Large intestine (tissue), 3 donors: ENCODE measurements at regions not wholly inside any gene's neighbourhood (a gene's known extent, or its start where the extent isn't known, plus 50 kb on each side); places are given as distances from the start of the nearest gene placed in this dataset.

Source experiments
- DNase-seq, 2 donors: peaks; one replicate each; pipeline versions ENCODE4 v3.0.0 to v3.0.0-alpha.2; 2013
- H3K27ac ChIP-seq: one replicate; pipeline ENCODE4 v1.5.1; 2013; ENCODE audit warnings: low read length
- H3K27me3 ChIP-seq: 2 replicates; pipeline ENCODE4 v1.6.1; 2013; ENCODE audit warnings: low read length; ENCODE audit not compliant: control insufficient read depth, insufficient read depth
- H3K36me3 ChIP-seq: 2 replicates; pipeline ENCODE4 v1.6.1; 2013; ENCODE audit warnings: low read length; ENCODE audit not compliant: control insufficient read depth, insufficient read depth
- H3K4me1 ChIP-seq: one replicate; pipeline ENCODE4 v1.6.1; 2013; ENCODE audit warnings: low read length; ENCODE audit not compliant: control insufficient read depth, insufficient read depth
- H3K4me3 ChIP-seq: one replicate; pipeline ENCODE4 v1.5.1; 2013; ENCODE audit warnings: low read length
- H3K9me3 ChIP-seq: one replicate; pipeline ENCODE4 v1.6.1; 2013; ENCODE audit warnings: mild to moderate bottlenecking, low read depth, low read length, moderate library complexity; ENCODE audit not compliant: control insufficient read depth
- WGBS: methylation state at CpG from one replicate; pipeline ENCODE4 v1.1.5; 2013; ENCODE audit warnings: low lambda C conversion rate; ENCODE audit not compliant: insufficient coverage; 5-methylcytosine and 5-hydroxymethylcytosine counted together

DNA sequence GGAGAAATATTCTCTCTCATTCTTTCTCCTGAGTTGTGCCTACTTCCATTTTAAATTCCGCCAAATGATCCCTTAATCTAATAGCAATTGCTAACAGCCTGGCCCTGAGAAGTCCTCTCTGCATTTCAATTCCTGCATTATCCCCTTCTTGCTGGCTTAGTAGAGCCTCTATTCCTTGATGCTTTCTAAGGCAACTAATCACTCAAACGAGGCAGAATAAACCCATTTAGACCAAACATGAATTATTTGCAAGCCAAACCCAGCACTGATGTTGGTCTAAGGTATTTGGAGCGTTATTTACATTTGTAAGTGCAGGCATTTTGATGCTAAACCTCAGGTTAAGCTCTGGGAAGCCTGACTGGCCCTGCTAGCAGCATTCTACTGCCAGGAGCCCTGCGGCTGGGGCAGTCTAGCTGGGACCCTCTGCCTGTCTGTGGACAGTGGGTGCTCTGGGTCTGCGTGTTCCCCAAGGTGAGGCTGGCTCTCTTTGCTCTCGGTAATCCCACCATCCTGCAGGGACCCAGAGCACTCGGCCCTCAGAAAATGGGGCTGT, 173.1 kb upstream of the HS6ST1 start:
- Histone ChIP-seq H3K27ac (no peak overlapping the region), H3K9me3 (peaks cover 9% of the 10 kb centered on the region), H3K4me1 (no peaks in the 10 kb centered on the region), H3K4me3 (no peak overlapping the region), H3K36me3 (no peaks in the 10 kb centered on the region), H3K27me3 (peaks cover 16% of the 10 kb centered on the region)
- 88% methylated on average over 1 of the region's 7 CpGs for WGBS
- DNase-seq, result no peak

DNA sequence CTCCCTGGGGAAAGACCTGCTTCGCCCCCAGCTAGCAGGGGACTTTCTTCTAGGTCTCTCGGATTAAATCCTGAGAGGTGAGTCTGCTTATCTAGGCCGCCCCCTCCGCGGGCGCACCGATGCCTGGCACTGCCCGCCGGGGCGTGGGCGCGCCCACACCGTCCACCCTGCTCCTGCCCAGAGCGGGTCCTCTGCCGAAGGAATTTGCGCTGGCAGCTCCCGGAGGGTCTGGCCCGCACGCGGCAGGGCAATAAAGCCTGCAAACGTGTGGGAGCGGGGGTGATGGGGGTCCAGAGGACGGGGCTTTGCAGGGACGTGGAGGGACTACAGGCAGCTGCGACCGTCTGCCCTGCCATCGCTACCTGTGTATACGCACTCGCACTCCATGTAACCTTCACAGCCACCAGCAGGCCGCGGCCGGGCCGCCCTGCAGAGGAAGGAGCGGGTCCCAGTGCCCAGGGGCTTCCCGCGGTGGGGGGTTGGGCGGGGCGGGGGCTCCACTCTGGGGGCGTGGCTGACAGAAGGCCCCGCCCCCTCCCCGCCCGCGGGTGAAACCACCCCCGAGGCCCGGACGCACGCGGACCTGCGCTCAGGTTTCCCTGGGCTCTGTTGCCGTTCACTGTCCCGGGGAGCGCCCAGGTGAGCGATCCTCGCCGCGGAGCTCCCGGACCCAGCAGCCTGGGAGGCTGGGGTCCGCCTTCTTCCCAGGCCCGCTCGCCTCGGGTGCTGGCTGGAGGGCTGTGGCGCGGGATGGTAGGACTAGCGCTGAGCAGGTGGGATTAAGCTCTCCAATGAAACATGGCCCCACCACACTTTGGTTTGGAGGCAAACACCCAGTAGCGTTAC, 174.5 kb upstream of the HS6ST1 start:
- Histone ChIP-seq H3K27ac (no peak overlapping the region), H3K4me1 (no peaks in the 10 kb centered on the region), H3K4me3 (no peak overlapping the region), H3K36me3 (no peaks in the 10 kb centered on the region), H3K27me3 (peaks cover 13% of the 10 kb centered on the region), H3K9me3 (peaks cover 9% of the 10 kb centered on the region)
- 100% methylated on average over 1 of the region's 65 CpGs for whole genome bisulfite sequencing
- no peak for DNase-seq

DNA sequence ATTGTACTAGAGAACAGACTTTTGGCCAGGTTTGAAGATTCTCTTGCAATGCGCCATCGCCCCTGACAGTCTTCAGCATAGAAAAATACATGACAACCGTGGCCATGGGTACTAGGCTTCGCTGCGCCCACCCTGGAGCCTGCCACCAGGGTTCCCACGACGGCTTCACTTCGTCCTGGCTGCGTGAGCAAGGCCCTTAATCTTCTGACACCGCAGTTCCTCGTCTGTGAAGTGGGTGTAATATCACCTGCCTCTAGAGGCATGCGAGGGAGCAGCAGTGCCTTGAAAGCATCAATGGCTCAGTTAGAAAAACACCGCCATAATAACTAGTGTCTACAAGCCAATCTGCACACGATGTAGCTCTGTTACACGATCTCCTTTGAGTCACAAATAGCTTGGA, 175.2 kb upstream of the HS6ST1 start:
- Histone ChIP-seq H3K36me3 (no peaks in the 10 kb centered on the region), H3K4me3 (no peak overlapping the region), H3K9me3 (peaks cover 9% of the 10 kb centered on the region), H3K27me3 (peaks cover 13% of the 10 kb centered on the region), H3K27ac (no peak overlapping the region), H3K4me1 (no peaks in the 10 kb centered on the region)
- DNase-seq, result no peak
- 79% methylated on average over 5 of the region's 15 CpGs for WGBS

DNA sequence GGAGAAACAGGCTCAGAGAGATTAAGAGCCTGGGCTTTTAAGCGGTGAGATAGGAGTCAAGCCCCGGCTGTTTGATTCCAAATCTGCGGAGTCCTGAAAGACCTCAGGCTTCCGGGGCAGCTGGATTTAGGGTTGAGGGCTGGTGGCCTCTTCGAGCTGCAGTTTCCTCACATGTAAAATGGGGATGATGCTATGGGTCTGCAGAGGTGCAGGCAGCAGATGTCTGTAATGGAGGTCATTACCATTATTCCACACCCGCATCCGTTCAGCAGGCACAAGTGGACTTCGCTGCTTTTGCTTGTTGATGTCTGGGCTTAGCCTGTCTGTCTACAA, 175.6 kb upstream of the HS6ST1 start:
- Histone ChIP-seq H3K4me1 (no peaks in the 10 kb centered on the region), H3K9me3 (peaks cover 9% of the 10 kb centered on the region), H3K4me3 (no peak overlapping the region), H3K27me3 (peaks cover 13% of the 10 kb centered on the region), H3K36me3 (no peaks in the 10 kb centered on the region), H3K27ac (no peak overlapping the region)
- no CpG with 5 or more reads among the region's 8 CpGs for WGBS
- no peak for DNase-seq

DNA sequence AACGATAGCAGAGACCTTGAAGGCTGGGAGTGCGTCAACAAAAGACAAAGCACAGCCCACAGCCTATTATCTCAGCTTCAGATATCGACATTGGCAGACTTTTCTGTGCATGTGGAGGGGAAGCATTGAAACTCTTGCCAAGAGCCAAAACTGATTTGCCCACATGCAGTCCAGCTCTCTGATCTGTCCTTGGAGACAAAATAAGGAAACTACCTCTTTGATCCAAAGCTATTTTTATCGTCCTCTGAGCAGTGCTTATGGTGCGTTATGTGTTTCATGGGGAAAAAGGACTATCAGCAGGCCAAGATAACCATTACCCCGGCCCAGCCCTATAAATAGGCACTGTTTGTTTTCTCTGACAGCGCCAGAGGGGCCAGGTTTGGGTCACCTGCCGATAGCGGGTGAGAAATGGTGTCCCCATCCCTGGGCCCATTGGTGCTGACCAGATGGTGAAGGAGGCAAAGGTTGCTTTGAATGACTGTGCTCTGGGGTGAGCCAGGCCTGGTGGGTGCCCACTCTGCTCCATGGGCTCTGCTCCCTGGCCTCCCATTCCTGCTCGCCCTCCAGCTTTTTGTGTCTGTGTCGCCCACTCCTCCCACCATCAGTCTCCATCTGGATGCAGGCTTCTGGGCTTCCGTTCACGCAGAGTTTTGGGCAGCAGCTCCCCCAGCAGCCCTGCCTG, 176.1 kb upstream of the HS6ST1 start:
- WGBS, result no CpG with 5 or more reads among the region's 13 CpGs

DNA sequence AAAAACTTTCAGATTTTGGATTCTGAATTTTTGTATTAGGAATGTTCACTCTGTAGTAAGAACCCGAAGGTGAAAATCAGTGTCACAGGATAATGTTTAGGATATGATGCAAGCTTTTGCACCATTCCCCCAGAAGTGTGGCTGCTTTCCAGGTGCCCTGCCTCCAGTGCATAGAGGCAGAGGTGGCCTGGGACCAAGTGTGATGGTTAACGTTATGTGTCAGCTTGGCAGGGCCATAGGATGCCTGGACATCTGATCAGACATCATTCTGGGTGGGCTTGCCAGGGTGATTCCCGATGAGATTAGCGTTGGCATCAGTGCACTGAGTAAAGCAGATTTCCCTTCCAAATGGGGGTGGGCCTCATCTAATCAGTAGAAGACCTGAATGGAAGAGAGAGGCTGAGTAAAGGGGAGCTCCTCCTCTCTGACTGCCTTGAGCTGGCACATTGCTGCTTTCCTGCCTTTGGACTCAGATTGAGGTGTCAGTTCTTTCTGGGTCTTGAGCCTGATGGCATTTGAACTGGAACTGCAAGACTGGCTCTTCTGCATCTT, 177.4 kb upstream of the HS6ST1 start:
- H3K27ac ChIP-seq, result no peak overlapping the region
- H3K4me3 ChIP-seq, result no peak overlapping the region
- peaks cover 9% of the 10 kb centered on the region for H3K9me3 ChIP-seq
- no CpG with 5 or more reads among the region's 4 CpGs for WGBS
- peaks cover 11% of the 10 kb centered on the region for H3K27me3 ChIP-seq
- H3K36me3 ChIP-seq, result no peaks in the 10 kb centered on the region
- no peak for DNase-seq
- no peaks in the 10 kb centered on the region for H3K4me1 ChIP-seq

More for the DNA sequence above, 176.1 kb upstream of the HS6ST1 start:
- DNase-seq, result peak in 1 of 2 donors; percentile 18
- Histone ChIP-seq H3K27me3 (peaks cover 13% of the 10 kb centered on the region), H3K36me3 (no peaks in the 10 kb centered on the region), H3K9me3 (peaks cover 9% of the 10 kb centered on the region), H3K4me3 (no peak overlapping the region), H3K27ac (no peak overlapping the region), H3K4me1 (no peaks in the 10 kb centered on the region)

DNA sequence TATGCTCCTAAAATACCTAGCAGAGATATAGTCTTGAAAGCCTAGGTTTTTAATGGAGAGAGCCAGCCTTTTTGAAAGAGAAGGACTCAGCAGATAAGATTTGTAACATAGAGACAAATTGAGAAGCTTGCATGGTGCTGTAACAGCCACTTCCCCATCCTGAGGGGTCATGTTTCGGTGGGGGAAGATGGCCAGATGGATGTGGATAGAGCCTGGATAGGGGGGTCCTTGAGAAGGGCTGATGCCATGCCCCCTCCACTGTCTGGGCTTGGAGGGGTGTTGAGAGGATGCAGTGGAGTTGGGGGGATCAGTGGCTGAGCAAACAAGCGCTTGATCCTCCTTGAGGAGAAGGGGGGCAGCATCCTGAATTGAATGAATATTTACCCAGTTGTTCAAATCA, 178.0 kb upstream of the HS6ST1 start:
- DNase-seq, result no peak
- Histone ChIP-seq H3K4me3 (no peak overlapping the region), H3K9me3 (peaks cover 9% of the 10 kb centered on the region), H3K4me1 (no peaks in the 10 kb centered on the region), H3K27ac (no peak overlapping the region), H3K27me3 (peaks cover 11% of the 10 kb centered on the region), H3K36me3 (no peaks in the 10 kb centered on the region)
- WGBS, result no CpG with 5 or more reads among the region's 2 CpGs

DNA sequence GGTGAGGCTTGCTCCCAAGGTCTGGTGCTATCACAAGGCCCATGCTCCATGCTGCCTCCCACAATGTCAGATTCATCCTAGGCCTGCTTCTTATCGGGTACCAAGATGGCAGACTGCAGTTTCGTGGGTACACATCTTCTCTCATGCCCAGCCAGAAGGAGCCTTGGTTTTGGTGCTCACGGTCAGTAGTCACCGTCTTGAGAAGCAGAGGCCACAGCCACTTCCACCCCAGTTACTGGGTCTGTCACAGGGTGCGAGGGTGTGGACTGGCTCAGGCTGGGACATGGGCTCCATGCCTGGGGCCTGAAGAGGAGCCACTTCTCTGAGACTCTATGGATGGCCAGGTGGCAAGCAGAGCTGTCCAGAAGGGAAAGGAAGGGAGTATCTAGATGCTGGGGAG, 178.8 kb upstream of the HS6ST1 start:
- no peaks in the 10 kb centered on the region for H3K36me3 ChIP-seq
- no peaks in the 10 kb centered on the region for H3K4me1 ChIP-seq
- H3K4me3 ChIP-seq, result no peak overlapping the region
- peaks cover 11% of the 10 kb centered on the region for H3K27me3 ChIP-seq
- peaks cover 9% of the 10 kb centered on the region for H3K9me3 ChIP-seq
- no CpG with 5 or more reads among the region's 5 CpGs for WGBS
- H3K27ac ChIP-seq, result no peak overlapping the region
- DNase-seq, result no peak

DNA sequence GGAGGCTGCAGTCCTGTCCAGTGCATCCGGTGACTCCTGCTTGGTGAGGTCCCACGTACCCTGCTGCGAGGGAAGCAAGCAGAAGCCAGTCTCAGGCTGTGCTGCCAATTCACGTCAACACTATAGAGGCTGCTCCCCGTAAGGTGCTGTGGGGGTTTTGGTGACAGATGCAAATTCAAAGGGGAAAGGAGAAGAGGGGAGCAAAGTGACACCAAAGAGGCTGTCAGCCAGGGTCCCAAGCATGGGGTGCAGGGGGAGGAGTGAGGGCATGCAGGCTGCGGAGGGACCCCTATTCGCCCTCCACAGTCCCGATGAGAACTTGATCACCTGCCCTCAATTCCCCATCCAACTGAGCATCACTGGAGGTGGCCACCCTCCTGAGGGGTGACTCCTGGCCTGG, 179.4 kb upstream of the HS6ST1 start:
- Histone ChIP-seq H3K4me3 (no peak overlapping the region), H3K4me1 (no peaks in the 10 kb centered on the region), H3K9me3 (peaks cover 4% of the 10 kb centered on the region), H3K36me3 (no peaks in the 10 kb centered on the region), H3K27me3 (peaks cover 9% of the 10 kb centered on the region), H3K27ac (no peak overlapping the region)
- no peak for DNase-seq
- WGBS, result no CpG with 5 or more reads among the region's 8 CpGs

DNA sequence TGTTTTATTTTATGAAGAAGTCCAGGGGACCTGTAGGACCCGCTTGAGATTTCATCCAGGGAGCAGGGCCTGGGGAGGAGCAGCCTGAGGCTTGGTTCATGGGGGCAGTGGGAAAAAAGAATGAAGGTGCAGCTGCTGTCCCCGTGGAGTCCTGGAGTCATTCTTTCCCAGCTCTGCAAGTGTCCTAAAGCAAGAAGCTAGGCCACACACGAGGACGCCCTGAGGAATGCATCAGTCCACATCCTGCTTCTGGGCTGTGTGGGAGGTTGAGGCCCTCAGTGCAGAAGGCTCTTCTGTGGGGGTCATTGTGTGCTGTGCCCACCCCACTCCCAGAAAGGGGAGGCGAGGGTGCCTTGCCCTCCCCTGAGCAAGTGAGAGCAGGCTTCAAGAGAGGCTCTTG, 179.9 kb upstream of the HS6ST1 start:
- Histone ChIP-seq H3K36me3 (no peaks in the 10 kb centered on the region), H3K4me1 (no peaks in the 10 kb centered on the region), H3K4me3 (no peak overlapping the region), H3K27me3 (peaks cover 4% of the 10 kb centered on the region), H3K27ac (no peak overlapping the region), H3K9me3 (peaks cover under 1% of the 10 kb centered on the region)
- WGBS, result 100% methylated on average over 1 of the region's 5 CpGs
- DNase-seq, result no peak
